ENCODE measurements at regions not wholly inside any gene's neighbourhood (a gene's known extent, or its start where the extent isn't known, plus 50 kb on each side); places are given as distances from the start of the nearest gene placed in this dataset.
A peak's percentile ranks its signal among the peaks of the same experiment; 100 is the strongest.

GRCh38 chr11:29353833-29354232, 663.0 kb downstream of the KCNA4 start:
- no peak for DNase-seq (ENCODE audit: low read depth, low spot score)

GRCh38 chr11:29352273-29352795, 664.5 kb downstream of the KCNA4 start:
- DNase-seq (ENCODE audit: low read depth, low spot score): no peak

GRCh38 chr11:29351301-29351873, 665.4 kb downstream of the KCNA4 start:
- DNase-seq (ENCODE audit: low read depth, low spot score): no peak

GRCh38 chr11:29343465-29344333, 673.1 kb downstream of the KCNA4 start:
- DNase-seq (ENCODE audit: low read depth, low spot score): peak; percentile 72

- peak; percentile 70 for DNase-seq (ENCODE audit: low read depth, low spot score)
These were observed 679.9 kb downstream of the KCNA4 start for GRCh38 chr11:29336727-29337575.

- DNase-seq (ENCODE audit: low read depth, low spot score): no peak
These were observed 682.1 kb downstream of the KCNA4 start for GRCh38 chr11:29334776-29335130.

GRCh38 chr11:29333993-29334775, 682.6 kb downstream of the KCNA4 start:
- peak; percentile 84 for DNase-seq (ENCODE audit: low read depth, low spot score)

- no peak for DNase-seq (ENCODE audit: low read depth, low spot score)
These were observed 685.3 kb downstream of the KCNA4 start for GRCh38 chr11:29331451-29332010.

- peak; percentile 89 for DNase-seq (ENCODE audit: low read depth, low spot score)
These were observed 687.8 kb downstream of the KCNA4 start for GRCh38 chr11:29328961-29329441.

GRCh38 chr11:29327891-29328290, 688.9 kb downstream of the KCNA4 start:
- DNase-seq (ENCODE audit: low read depth, low spot score): no peak

- no peak for DNase-seq (ENCODE audit: low read depth, low spot score)
These were observed 690.1 kb downstream of the KCNA4 start for GRCh38 chr11:29326757-29327156.

GRCh38 chr11:29324328-29324727, 692.5 kb downstream of the KCNA4 start:
- no peak for DNase-seq (ENCODE audit: low read depth, low spot score)

GRCh38 chr11:29321293-29322132, 695.3 kb downstream of the KCNA4 start:
- DNase-seq (ENCODE audit: low read depth, low spot score): peak; percentile 66

GRCh38 chr11:29320196-29320595, 696.6 kb downstream of the KCNA4 start:
- DNase-seq (ENCODE audit: low read depth, low spot score): no peak

GRCh38 chr11:29319210-29319609, 697.6 kb downstream of the KCNA4 start:
- DNase-seq (ENCODE audit: low read depth, low spot score): peak; percentile 29

GRCh38 chr11:29318134-29318845, 698.5 kb downstream of the KCNA4 start:
- DNase-seq (ENCODE audit: low read depth, low spot score): peak; percentile 83

GRCh38 chr11:29317694-29318093, 699.1 kb downstream of the KCNA4 start:
- DNase-seq (ENCODE audit: low read depth, low spot score): no peak

- DNase-seq (ENCODE audit: low read depth, low spot score): no peak
These were observed 701.6 kb downstream of the KCNA4 start for GRCh38 chr11:29315275-29315674.

GRCh38 chr11:29314211-29314610, 702.6 kb downstream of the KCNA4 start:
- DNase-seq (ENCODE audit: low read depth, low spot score): no peak
